Subcutaneous abdominal adipose tissue (tissue), 5 donors: ENCODE measurements at regions not wholly inside any gene's neighbourhood (a gene's known extent, or its start where the extent isn't known, plus 50 kb on each side); places are given as distances from the start of the nearest gene placed in this dataset.

ENCODE experiments used
- H3K27ac ChIP-seq: one replicate; pipeline ENCODE4 v1.7.0; 2013; ENCODE audit warnings: low read depth, mild to moderate bottlenecking, inconsistent platforms, low read length, moderate library complexity
- H3K27me3 ChIP-seq, 5 donors: one replicate each; pipeline ENCODE4 v1.7.0; 2013; ENCODE audit warnings: low read length in 5 of 5, inconsistent platforms in 1 of 5; ENCODE audit not compliant: control insufficient read depth in 5 of 5, insufficient read depth in 4 of 5
- H3K36me3 ChIP-seq, 5 donors: one replicate each; pipeline ENCODE4 v1.7.0; 2013; ENCODE audit warnings: low read length in 5 of 5; ENCODE audit not compliant: control insufficient read depth in 5 of 5, insufficient read depth in 5 of 5
- H3K4me1 ChIP-seq, 5 donors: one replicate each; pipeline ENCODE4 v1.7.0; 2013; ENCODE audit warnings: low read length in 5 of 5, mild to moderate bottlenecking in 3 of 5, moderate library complexity in 1 of 5; ENCODE audit not compliant: control insufficient read depth in 5 of 5, insufficient read depth in 5 of 5
- H3K4me3 ChIP-seq, 5 donors: one replicate each; pipeline ENCODE4 v1.7.0; 2013; ENCODE audit warnings: low read length in 5 of 5, low read depth in 1 of 5
- H3K9ac ChIP-seq, 5 donors: one replicate each; pipeline ENCODE4 v1.7.0; 2013; ENCODE audit warnings: low read length in 5 of 5, mild to moderate bottlenecking in 4 of 5, moderate library complexity in 3 of 5
- H3K9me3 ChIP-seq, 5 donors: one replicate each; pipeline ENCODE4 v1.7.0; 2013; ENCODE audit warnings: low read length in 5 of 5; ENCODE audit not compliant: control insufficient read depth in 5 of 5
- donor health status: healthy.
- donor health status: healthy.
- donor health status: healthy.
- donor health status: healthy.
- donor health status: healthy.

DNA sequence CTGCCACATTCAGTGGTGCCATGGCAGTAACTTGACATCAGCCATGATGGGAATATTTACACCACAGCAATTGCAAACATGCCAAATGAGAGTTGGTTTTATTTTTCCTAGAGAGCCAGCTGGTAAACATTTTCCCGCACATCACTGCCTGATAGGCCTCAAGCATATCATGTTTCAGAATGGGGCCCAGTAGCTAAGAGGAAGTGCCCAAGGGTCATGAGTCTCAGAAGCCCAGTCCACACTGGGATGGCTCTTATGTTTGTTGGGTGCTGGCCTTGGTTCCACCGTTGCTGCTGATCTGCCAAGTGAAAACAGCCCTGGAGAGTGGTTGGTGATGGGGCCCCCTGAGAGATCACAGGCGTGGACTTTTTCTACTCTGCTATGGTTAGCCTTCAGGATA lies 64.3 kb upstream of the NAV2 start:
- Histone ChIP-seq H3K4me3 (no peak overlapping the region), H3K27ac (no peak overlapping the region), H3K36me3 (no peaks in the 10 kb centered on the region), H3K9ac (no peak overlapping the region), H3K4me1 (no peaks in the 10 kb centered on the region), H3K27me3 (no peaks in the 10 kb centered on the region), H3K9me3 (no peaks in the 10 kb centered on the region)

DNA sequence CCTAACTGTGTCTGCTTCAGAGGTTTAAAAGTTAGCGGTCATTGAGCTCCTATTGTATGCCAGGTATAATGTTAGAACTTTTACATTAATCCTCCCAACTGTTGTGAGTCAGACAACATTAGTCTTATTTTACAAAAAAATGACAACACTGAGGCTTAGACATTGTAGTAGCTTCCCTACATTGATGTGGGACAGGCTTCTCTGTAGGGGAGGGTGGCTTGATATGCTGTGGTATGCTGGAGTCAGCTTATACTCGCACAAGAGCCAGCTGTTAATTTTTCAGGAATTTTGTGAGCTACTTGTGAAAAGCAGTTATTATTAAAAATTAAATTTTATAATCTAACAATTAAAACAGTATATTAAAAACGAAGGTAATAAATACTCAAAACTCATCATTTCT lies 64.8 kb upstream of the NAV2 start:
- H3K36me3 ChIP-seq = no peaks in the 10 kb centered on the region
- H3K27me3 ChIP-seq = no peaks in the 10 kb centered on the region
- H3K27ac ChIP-seq = no peak overlapping the region
- H3K4me1 ChIP-seq = peaks cover 0 to 1% (median under 1%) of the 10 kb centered on the region in 5 donors
- H3K9me3 ChIP-seq = no peaks in the 10 kb centered on the region
- no peak overlapping the region for H3K4me3 ChIP-seq
- no peak overlapping the region for H3K9ac ChIP-seq

DNA sequence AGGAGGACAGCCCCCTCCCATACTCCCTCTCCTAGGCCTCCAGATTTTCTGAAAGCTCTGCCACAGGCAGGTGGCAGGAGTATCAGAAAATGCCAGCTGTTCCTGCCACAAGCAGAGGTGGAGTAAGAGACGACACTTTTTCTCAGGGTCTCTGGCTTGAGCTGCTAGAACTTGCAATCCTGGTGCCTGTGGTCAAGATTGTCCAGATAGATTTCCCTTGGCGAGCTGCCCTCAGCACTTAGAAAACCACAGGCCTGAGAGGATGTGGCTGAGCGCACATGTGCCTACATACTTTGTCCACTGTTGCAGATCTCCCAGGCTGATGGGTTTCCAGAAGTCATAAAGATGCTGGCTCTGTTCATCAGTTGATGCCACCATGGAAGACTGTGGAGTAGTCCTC lies 65.7 kb upstream of the NAV2 start:
- H3K9me3 ChIP-seq = no peaks in the 10 kb centered on the region

DNA sequence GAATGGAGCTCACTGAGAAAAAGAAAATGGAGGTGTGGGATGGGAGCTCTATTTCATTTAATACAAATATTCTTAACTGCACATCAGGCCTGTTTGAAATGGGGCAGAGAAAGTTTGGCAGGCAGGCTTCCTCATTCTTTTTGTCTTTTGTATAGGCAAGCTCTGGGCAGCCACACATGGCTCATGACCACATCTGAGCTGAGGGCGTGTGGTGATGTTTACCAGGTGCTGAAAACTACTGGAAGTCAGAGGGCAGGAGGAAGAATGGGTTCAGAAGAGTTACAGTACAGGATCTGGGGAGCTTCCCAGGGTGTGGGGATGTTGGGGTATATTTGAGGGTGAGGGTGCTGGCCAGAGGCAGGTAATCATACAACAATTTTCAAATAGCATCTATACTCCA lies 66.3 kb upstream of the NAV2 start:
- H3K9ac ChIP-seq = no peak overlapping the region
- no peaks in the 10 kb centered on the region for H3K27me3 ChIP-seq

More for the DNA sequence above, 65.7 kb upstream of the NAV2 start:
- Histone ChIP-seq H3K36me3 (no peaks in the 10 kb centered on the region), H3K9ac (no peak overlapping the region), H3K4me3 (no peak overlapping the region), H3K27me3 (no peaks in the 10 kb centered on the region), H3K27ac (no peak overlapping the region), H3K4me1 (peaks cover 9 to 10% (median 9%) of the 10 kb centered on the region in 5 donors)

DNA sequence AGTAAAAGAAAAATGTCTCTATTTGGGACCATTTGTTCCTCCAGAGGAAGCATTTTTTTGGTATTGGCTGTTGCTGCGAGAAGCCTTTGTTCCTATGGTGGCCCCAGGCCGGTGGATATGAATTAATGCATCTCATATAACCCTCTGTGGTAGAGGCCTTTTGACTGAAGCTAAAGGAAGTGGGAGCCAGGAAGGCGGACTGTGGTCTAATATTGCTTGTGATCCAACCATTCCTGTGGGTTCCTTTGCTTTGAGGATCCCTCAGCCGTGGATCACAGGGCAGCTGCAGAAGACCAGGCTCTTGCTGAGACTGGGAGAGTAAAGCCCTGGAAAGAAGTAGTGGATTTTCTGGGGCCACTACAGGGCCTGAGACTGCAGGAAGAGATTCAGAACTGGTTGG lies 68.3 kb upstream of the NAV2 start:
- no peak overlapping the region for H3K9ac ChIP-seq
- H3K27ac ChIP-seq = no peak overlapping the region
- H3K27me3 ChIP-seq = no peaks in the 10 kb centered on the region
- H3K36me3 ChIP-seq = no peaks in the 10 kb centered on the region
- peaks cover 9 to 16% (median 13%) of the 10 kb centered on the region in 5 donors for H3K4me1 ChIP-seq
- H3K4me3 ChIP-seq = no peak overlapping the region
- H3K9me3 ChIP-seq = no peaks in the 10 kb centered on the region

More for the DNA sequence above, 66.3 kb upstream of the NAV2 start:
- Histone ChIP-seq H3K9me3 (no peaks in the 10 kb centered on the region), H3K27ac (no peak overlapping the region), H3K36me3 (no peaks in the 10 kb centered on the region), H3K4me3 (no peak overlapping the region), H3K4me1 (peaks cover 9 to 15% (median 13%) of the 10 kb centered on the region in 5 donors)

DNA sequence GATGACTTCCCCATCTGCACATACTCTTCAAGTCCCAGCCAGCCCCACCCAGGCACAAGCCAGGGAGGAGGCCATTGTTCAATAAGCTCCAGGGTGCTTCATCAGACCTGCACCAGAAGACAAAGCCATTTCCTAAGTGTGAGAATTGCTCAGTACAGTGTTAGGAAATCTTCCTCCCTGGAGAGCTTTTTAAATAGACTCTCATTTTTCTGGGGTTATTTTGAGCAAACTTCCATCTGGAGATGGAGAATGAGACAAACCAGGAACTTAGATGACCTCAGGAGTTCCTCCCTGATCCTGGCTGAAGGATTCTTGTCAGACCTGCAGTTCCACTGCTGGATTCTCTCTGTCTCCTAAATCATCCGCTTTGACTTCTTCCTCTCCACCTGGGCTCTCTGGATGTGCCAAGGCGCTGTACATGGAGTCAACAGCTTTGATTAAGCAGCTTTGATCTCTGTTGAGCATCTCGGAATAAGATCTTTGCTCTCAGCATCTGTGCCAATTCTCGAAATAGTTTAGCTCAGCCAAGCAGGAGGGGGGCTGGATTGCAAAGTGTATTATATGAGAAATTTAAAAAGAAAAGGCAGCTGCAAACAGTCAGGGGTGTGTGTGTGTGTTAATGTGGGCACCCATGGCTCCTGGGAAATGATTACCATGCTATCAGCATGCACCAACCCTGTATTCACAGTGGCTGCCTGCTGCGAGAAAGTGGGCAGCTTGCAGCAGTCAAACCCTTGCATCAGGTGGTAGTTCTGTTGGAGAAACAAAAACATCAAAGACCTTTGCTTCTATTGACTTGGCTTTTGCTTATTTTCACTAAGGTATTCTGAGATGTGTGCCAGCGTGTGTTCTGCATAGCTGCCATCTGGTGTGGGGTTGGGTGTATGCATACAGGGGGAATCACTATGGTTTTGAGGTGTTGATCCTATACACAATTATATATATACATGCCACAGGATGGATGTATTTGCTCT lies 70.2 kb upstream of the NAV2 start:
- Histone ChIP-seq H3K4me1 (peaks cover 9 to 16% (median 13%) of the 10 kb centered on the region in 5 donors), H3K4me3 (peak overlapping the region in 1 of 5 donors; percentile 32), H3K9ac (peak overlapping the region in 1 of 5 donors; percentile 2), H3K27ac (no peak overlapping the region), H3K9me3 (no peaks in the 10 kb centered on the region), H3K36me3 (no peaks in the 10 kb centered on the region), H3K27me3 (no peaks in the 10 kb centered on the region)

DNA sequence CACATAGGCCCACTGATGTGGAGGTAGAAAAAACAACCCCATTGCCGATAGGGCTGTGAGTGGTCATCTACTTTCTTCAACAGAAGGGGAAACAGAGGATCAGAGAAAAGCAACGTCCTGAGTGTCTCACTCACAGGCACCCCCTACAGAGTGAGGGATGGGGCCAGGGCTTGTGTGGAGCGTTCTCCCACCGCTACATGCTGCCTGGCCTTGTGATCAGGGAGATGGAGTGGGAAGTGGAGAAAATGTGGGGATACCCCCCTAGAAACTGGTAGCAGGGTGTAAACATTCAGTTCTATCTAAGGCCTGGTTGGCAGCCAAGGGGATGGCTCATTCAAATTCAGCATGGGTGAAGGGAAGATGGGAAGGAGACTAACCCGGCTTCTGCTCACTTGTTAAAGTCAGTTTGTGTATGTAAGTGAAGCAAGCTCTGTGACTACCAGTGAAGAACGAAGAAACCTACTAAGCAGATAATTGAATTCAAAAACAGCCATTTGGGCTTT lies 73.0 kb upstream of the NAV2 start:
- Histone ChIP-seq H3K4me1 (peaks cover 9 to 16% (median 13%) of the 10 kb centered on the region in 5 donors), H3K36me3 (no peaks in the 10 kb centered on the region), H3K4me3 (no peak overlapping the region), H3K9me3 (peaks cover 0 to 5% (median 0%) of the 10 kb centered on the region in 5 donors), H3K27me3 (no peaks in the 10 kb centered on the region), H3K9ac (no peak overlapping the region), H3K27ac (no peak overlapping the region)

DNA sequence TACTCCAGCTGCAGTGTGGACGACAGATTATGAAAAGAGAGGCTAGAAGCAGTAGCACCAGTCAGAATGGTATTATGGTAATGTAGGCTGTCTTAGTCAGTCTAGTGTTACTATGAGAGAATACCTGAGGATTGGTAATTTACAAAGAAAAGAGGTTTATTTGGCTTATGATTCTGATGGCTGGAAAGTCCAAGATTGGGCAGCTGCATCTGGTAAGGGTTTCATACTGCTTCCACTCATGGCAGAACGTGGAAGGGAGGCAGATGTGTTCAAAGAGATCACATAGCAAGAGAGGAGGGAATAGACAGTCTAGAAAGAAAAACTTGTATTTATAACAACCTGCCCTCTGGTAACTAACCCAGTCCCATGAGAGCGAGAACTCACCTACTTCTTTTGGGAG lies 77.3 kb upstream of the NAV2 start:
- Histone ChIP-seq H3K4me1 (peaks cover 3 to 26% (median 23%) of the 10 kb centered on the region in 5 donors), H3K27me3 (no peaks in the 10 kb centered on the region), H3K9me3 (peaks cover 0 to 7% (median 0%) of the 10 kb centered on the region in 5 donors), H3K9ac (no peak overlapping the region), H3K4me3 (no peak overlapping the region), H3K27ac (no peak overlapping the region), H3K36me3 (no peaks in the 10 kb centered on the region)

DNA sequence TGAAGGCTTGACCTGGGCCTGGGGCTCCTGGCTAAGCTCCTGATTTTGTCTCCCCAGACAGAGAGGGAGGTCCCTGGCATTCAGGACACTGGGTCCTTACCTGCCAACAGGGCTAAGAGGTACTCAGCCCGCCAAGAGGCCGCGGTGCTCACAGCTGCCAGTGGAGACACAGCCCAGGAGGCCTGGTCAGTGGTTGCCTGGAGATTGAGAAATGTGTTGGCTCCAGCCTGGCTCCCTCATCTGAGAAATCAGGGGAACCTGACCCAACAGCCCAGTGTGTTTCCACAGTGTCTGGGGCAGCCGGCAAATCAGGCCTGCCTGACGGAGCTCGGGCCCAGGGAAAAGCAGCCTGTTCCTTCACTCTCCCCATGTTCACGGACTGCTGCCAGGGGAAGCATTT lies 79.4 kb upstream of the NAV2 start:
- no peaks in the 10 kb centered on the region for H3K36me3 ChIP-seq
- peaks cover 0 to 9% (median 0%) of the 10 kb centered on the region in 5 donors for H3K9me3 ChIP-seq
- H3K27me3 ChIP-seq = no peaks in the 10 kb centered on the region
- peak overlapping the region in 1 of 5 donors; percentile 54 for H3K9ac ChIP-seq
- peak overlapping the region; percentile 65 for H3K27ac ChIP-seq
- no peak overlapping the region for H3K4me3 ChIP-seq
- H3K4me1 ChIP-seq = peaks cover 3 to 33% (median 30%) of the 10 kb centered on the region in 5 donors

DNA sequence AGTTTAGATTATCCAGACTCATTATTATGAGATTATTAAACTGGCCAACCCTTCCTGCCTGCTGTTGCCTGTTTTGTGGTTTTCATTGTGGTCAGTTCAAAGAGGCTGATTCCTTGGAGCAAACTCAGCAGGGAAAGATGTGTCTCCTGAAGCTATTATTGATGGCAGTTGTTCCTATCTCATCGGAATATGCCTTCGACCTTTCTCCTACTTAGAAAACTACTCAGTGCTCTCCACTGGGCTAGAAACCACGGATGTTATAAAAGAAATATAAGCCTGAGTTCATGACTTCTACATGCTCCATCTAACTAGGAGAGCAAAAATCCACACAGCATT lies 80.2 kb upstream of the NAV2 start:
- no peaks in the 10 kb centered on the region for H3K36me3 ChIP-seq
- H3K27me3 ChIP-seq = no peaks in the 10 kb centered on the region
- H3K4me1 ChIP-seq = peaks cover 7 to 40% (median 38%) of the 10 kb centered on the region in 5 donors
- H3K4me3 ChIP-seq = no peak overlapping the region
- H3K9me3 ChIP-seq = peaks cover 0 to 9% (median 0%) of the 10 kb centered on the region in 5 donors
- peak overlapping the region; percentile 58 for H3K27ac ChIP-seq
- H3K9ac ChIP-seq = no peak overlapping the region
